Left lung (tissue), 4 donors: ENCODE measurements at regions not wholly inside any gene's neighbourhood (a gene's known extent, or its start where the extent isn't known, plus 50 kb on each side); places are given as distances from the start of the nearest gene placed in this dataset.

Experiments used
- ATAC-seq: fragments of 200-7000 bp; cut with Tn5 transposase; one replicate; pipeline ENCODE4 v1.9.1; 2020; ENCODE audit warnings: moderate library complexity
- DNase-seq, 4 donors: peaks; one replicate each; pipeline ENCODE4 v3.0.0-alpha.2; 2013 to 2020
- H3K27ac ChIP-seq, 2 donors: fragments of 200-600 bp; sonication (generic) in 1 of 2; one replicate each; pipeline versions ENCODE4 v1.5.0 to v1.8.0; 2020 to 2021
- H3K27me3 ChIP-seq, 2 donors: fragments of 200-600 bp; sonication (generic) in 1 of 2; one replicate each; pipeline versions ENCODE4 v1.5.0 to v1.8.0; 2020 to 2021
- H3K36me3 ChIP-seq, 2 donors: fragments of 200-600 bp; sonication (generic) in 1 of 2; one replicate each; pipeline versions ENCODE4 v1.5.0 to v1.8.0; 2020 to 2021
- H3K4me1 ChIP-seq, 2 donors: fragments of 200-600 bp; one replicate each; pipeline ENCODE4 v1.8.0; 2021
- H3K4me3 ChIP-seq, 2 donors: fragments of 200-600 bp; sonication (generic) in 1 of 2; one replicate each; pipeline versions ENCODE4 v1.5.0 to v1.8.0; 2020 to 2021; ENCODE audit warnings: mild to moderate bottlenecking in 1 of 2
- H3K9me3 ChIP-seq, 2 donors: fragments of 200-600 bp; sonication (generic) in 1 of 2; one replicate each; pipeline versions ENCODE4 v1.5.0 to v1.8.0; 2020 to 2021
- intact Hi-C, 2 donors: fragments of 100-400 bp; cut with DNase I; formaldehyde crosslinking; loops; one replicate each; pipeline versions ENCODE4 v1.11.2 to v1.14.2; 2022
- TF ChIP-seq, protein P1 (sequence below), 2 donors: fragments of 200-600 bp; sonication (generic) in 1 of 2; IDR thresholded peaks; one replicate each; pipeline versions ENCODE4 v1.5.0 to v1.8.0; 2021; ENCODE audit warnings: antibody characterized with exemption in 2 of 2
- donor health status: DM: no; HTN: yes; CAD: no.
- donor health status: DM: no; HTN: no; CAD: no.

DNA sequence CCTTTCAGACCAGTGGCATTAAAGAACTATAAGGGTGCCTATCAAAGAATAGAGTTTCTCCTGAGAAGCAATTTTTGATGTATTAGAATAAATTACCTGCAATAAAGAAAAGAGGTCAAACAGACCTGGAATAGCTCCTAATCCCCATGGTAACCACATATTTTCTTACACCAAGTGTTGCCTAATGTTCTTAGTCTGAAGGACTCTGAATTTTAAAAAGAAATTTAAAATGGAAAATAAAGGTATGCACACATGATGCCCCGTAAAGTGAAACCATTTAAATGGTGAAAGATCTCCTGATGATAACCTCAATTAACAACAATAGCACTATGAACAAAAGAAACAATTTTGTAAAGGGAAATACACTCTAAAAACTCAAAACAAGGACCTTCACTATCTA is 55.1 kb upstream of the LOC128125822 start:
- DNase-seq (no peak), ATAC-seq (no peak)
- Histone ChIP-seq H3K4me3 (no peak overlapping the region), H3K27me3 (no peaks in the 10 kb centered on the region), H3K27ac (peak overlapping the region; percentile 46 to 60), H3K36me3 (no peaks in the 10 kb centered on the region), H3K9me3 (no peaks in the 10 kb centered on the region), H3K4me1 (no peaks in the 10 kb centered on the region)
- TF ChIP-seq, protein P1, sequence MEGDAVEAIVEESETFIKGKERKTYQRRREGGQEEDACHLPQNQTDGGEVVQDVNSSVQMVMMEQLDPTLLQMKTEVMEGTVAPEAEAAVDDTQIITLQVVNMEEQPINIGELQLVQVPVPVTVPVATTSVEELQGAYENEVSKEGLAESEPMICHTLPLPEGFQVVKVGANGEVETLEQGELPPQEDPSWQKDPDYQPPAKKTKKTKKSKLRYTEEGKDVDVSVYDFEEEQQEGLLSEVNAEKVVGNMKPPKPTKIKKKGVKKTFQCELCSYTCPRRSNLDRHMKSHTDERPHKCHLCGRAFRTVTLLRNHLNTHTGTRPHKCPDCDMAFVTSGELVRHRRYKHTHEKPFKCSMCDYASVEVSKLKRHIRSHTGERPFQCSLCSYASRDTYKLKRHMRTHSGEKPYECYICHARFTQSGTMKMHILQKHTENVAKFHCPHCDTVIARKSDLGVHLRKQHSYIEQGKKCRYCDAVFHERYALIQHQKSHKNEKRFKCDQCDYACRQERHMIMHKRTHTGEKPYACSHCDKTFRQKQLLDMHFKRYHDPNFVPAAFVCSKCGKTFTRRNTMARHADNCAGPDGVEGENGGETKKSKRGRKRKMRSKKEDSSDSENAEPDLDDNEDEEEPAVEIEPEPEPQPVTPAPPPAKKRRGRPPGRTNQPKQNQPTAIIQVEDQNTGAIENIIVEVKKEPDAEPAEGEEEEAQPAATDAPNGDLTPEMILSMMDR (IDR thresholded peaks at IDR 0.05), result no peak
- intact Hi-C loops, result no loop called here

DNA sequence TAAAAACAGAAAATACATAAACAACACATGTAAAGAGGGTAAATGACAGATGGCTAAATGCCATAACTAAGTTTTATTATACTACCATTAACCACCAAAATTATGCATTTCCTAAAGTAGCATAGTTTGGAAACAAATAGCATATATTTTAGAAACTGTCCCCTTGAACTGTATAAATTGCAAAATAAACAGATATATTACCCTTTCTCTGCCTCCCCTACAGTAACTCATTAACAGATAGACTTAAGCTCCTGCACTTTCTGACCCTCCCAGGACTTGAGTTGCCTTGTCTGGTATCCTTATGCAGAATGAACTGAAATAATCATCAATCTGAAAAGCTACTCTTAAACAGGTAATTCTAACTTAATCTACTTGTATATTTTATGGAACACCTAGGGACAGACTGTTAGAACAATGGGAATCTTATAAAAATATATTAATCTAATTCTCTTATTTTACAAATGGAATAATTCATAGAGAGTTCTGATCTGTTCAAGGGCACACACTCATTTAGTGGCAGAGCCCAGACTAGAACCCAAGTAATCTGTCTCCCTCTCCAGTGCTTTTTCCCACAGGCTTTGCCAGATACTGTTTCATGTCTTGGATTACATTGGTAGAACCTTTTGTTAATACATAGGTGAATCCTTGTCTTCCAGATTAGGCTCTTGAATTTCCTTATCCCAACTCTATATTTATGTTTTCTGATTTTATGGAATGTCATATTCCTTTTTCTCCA is 50.6 kb upstream of the LOC128125822 start:
- Histone ChIP-seq H3K9me3 (no peaks in the 10 kb centered on the region), H3K4me1 (no peaks in the 10 kb centered on the region), H3K4me3 (no peak overlapping the region), H3K27me3 (no peaks in the 10 kb centered on the region), H3K36me3 (no peaks in the 10 kb centered on the region), H3K27ac (no peak overlapping the region)
- no peak for DNase-seq
- intact Hi-C loops, result no loop called here
- ATAC-seq, result peak; percentile 11
- TF ChIP-seq, protein P1 (IDR thresholded peaks at IDR 0.05), result no peak
